ENCODE measurements at regions not wholly inside any gene's neighbourhood (a gene's known extent, or its start where the extent isn't known, plus 50 kb on each side); places are given as distances from the start of the nearest gene placed in this dataset.

DNA sequence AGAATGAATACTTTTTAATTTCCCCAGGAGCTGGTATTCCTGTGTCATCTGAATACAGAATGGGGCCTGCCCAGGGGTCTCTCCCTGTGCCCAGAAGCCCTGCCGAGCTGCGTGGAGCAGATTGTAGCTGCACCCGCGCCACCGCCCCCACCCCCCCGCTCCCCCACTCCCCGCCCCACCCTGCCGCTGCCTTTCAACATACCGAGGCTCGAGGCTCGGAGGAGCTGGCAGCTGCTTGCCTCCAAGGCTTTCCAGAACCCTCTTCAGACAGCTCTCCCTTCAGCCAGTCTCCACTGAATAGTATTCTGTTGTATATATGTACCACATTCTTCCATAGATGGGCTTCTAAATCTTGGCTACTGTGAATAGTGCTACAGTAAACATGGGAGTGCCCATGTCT lies 150.7 kb downstream of the TSN start:
- TF ChIP-seq, protein P1, sequence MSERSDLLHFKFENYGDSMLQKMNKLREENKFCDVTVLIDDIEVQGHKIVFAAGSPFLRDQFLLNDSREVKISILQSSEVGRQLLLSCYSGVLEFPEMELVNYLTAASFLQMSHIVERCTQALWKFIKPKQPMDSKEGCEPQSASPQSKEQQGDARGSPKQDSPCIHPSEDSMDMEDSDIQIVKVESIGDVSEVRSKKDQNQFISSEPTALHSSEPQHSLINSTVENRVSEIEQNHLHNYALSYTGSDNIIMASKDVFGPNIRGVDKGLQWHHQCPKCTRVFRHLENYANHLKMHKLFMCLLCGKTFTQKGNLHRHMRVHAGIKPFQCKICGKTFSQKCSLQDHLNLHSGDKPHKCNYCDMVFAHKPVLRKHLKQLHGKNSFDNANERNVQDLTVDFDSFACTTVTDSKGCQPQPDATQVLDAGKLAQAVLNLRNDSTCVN (tag by site-specific recombination; optimal IDR thresholded peaks at IDR 0.05), result no peak
- TF ChIP-seq, protein P2, sequence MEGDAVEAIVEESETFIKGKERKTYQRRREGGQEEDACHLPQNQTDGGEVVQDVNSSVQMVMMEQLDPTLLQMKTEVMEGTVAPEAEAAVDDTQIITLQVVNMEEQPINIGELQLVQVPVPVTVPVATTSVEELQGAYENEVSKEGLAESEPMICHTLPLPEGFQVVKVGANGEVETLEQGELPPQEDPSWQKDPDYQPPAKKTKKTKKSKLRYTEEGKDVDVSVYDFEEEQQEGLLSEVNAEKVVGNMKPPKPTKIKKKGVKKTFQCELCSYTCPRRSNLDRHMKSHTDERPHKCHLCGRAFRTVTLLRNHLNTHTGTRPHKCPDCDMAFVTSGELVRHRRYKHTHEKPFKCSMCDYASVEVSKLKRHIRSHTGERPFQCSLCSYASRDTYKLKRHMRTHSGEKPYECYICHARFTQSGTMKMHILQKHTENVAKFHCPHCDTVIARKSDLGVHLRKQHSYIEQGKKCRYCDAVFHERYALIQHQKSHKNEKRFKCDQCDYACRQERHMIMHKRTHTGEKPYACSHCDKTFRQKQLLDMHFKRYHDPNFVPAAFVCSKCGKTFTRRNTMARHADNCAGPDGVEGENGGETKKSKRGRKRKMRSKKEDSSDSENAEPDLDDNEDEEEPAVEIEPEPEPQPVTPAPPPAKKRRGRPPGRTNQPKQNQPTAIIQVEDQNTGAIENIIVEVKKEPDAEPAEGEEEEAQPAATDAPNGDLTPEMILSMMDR (tag by site-specific recombination; IDR thresholded peaks at IDR 0.05), result no peak
- no peak for TF ChIP-seq ZNF621 (tag by site-specific recombination; IDR thresholded peaks at IDR 0.05)
- no peak for TF ChIP-seq ZNF211 (tag by site-specific recombination; IDR thresholded peaks at IDR 0.05; ENCODE audit: low read depth)
- no peak for TF ChIP-seq SP2 (tag by site-specific recombination; IDR thresholded peaks at IDR 0.05)
- TF ChIP-seq, protein P3, sequence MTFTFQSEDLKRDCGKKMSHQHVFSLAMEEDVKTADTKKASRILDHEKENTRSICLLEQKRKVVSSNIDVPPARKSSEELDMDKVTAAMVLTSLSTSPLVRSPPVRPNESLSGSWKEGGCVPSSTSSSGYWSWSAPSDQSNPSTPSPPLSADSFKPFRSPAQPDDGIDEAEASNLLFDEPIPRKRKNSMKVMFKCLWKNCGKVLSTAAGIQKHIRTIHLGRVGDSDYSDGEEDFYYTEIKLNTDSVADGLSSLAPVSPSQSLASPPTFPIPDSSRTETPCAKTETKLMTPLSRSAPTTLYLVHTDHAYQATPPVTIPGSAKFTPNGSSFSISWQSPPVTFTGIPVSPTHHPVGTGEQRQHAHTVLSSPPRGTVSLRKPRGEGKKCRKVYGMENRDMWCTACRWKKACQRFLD (tag by site-specific recombination; IDR thresholded peaks at IDR 0.05), result no peak
- no peak for TF ChIP-seq PRDM1 (tag by site-specific recombination; IDR thresholded peaks at IDR 0.05)
- TF ChIP-seq, protein P4, sequence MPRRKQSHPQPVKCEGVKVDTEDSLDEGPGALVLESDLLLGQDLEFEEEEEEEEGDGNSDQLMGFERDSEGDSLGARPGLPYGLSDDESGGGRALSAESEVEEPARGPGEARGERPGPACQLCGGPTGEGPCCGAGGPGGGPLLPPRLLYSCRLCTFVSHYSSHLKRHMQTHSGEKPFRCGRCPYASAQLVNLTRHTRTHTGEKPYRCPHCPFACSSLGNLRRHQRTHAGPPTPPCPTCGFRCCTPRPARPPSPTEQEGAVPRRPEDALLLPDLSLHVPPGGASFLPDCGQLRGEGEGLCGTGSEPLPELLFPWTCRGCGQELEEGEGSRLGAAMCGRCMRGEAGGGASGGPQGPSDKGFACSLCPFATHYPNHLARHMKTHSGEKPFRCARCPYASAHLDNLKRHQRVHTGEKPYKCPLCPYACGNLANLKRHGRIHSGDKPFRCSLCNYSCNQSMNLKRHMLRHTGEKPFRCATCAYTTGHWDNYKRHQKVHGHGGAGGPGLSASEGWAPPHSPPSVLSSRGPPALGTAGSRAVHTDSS (tag by site-specific recombination; IDR thresholded peaks at IDR 0.05), result no peak
- TF ChIP-seq ZFP37 (tag by site-specific recombination; IDR thresholded peaks at IDR 0.05), result no peak
- no peak for TF ChIP-seq PBX3 (CRISPR knock-in tag; IDR thresholded peaks at IDR 0.05)
